Tibial nerve (tissue), 4 donors: ENCODE measurements at regions not wholly inside any gene's neighbourhood (a gene's known extent, or its start where the extent isn't known, plus 50 kb on each side); places are given as distances from the start of the nearest gene placed in this dataset.

ENCODE experiments used
- EP300 ChIP-seq, 2 donors: sonication (generic); formaldehyde crosslinking; IDR thresholded peaks; one replicate each; pipeline ENCODE4 v1.6.1; 2017; ENCODE audit warnings: antibody characterized with exemption in 2 of 2, mild to moderate bottlenecking in 1 of 2
- POLR2A ChIP-seq, 2 donors: fragments of 450-650 bp; IDR thresholded peaks; one replicate each; pipeline ENCODE4 v1.6.1; 2017; ENCODE audit warnings: antibody characterized with exemption in 2 of 2, mild to moderate bottlenecking in 2 of 2, moderate library complexity in 2 of 2
- TF ChIP-seq, protein P1 (sequence below), 5 experiments: fragments of 200-600 bp in 3 of 5; fragments of 450-650 bp in 2 of 5; sonication (generic) in 3 of 5; IDR thresholded peaks; one replicate each; pipeline ENCODE4 v1.5.1; 2016 to 2019; ENCODE audit warnings: antibody characterized with exemption in 5 of 5, mild to moderate bottlenecking in 3 of 5, moderate library complexity in 2 of 5

DNA sequence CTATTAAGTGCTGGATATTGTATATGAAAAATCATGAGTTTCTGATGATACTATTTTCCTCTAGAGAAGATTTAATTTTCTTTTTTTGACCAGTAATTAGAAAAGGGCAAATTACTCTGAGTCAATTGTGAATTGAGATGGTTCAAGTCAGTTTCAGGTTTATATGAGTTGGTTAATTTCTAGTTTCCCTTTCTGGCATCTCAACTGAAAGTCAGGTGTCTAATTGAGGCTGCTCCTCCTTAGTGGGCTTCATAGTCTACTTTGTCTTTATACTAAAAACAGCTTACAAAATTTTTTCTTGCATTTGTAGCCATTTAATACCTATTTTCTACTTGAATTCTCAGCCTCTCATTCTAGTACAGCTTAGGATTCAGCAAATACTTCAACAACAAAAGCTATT, 387.3 kb downstream of the RPS6KC1 start:
- TF ChIP-seq, protein P1, sequence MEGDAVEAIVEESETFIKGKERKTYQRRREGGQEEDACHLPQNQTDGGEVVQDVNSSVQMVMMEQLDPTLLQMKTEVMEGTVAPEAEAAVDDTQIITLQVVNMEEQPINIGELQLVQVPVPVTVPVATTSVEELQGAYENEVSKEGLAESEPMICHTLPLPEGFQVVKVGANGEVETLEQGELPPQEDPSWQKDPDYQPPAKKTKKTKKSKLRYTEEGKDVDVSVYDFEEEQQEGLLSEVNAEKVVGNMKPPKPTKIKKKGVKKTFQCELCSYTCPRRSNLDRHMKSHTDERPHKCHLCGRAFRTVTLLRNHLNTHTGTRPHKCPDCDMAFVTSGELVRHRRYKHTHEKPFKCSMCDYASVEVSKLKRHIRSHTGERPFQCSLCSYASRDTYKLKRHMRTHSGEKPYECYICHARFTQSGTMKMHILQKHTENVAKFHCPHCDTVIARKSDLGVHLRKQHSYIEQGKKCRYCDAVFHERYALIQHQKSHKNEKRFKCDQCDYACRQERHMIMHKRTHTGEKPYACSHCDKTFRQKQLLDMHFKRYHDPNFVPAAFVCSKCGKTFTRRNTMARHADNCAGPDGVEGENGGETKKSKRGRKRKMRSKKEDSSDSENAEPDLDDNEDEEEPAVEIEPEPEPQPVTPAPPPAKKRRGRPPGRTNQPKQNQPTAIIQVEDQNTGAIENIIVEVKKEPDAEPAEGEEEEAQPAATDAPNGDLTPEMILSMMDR (IDR thresholded peaks at IDR 0.05) = no peak
- TF ChIP-seq POLR2A (IDR thresholded peaks at IDR 0.05) (no peak), EP300 (IDR thresholded peaks at IDR 0.05) (no peak)
